Nephron progenitor cell (in vitro differentiated cells): ENCODE measurements at regions not wholly inside any gene's neighbourhood (a gene's known extent, or its start where the extent isn't known, plus 50 kb on each side); places are given as distances from the start of the nearest gene placed in this dataset.

Experiments
- DNase-seq: peaks from one replicate; pipeline ENCODE4 v3.0.0; 2021
- H3K27ac Mint-ChIP-seq: 2 replicates; pipeline ENCODE4 v1.8.0; 2021; ENCODE audit warnings: mild to moderate bottlenecking, moderate library complexity, mixed read lengths
- H3K27me3 Mint-ChIP-seq: 2 replicates; pipeline ENCODE4 v1.8.0; 2021; ENCODE audit warnings: mild to moderate bottlenecking, low read depth, mixed read lengths; ENCODE audit not compliant: poor library complexity
- H3K36me3 Mint-ChIP-seq: 2 replicates; pipeline ENCODE4 v1.8.0; 2021; ENCODE audit warnings: low read depth, mixed read lengths
- H3K4me1 Mint-ChIP-seq: 2 replicates; pipeline ENCODE4 v1.8.0; 2021; ENCODE audit warnings: mixed read lengths
- H3K4me3 Mint-ChIP-seq: 2 replicates; pipeline ENCODE4 v1.8.0; 2021; ENCODE audit warnings: mild to moderate bottlenecking, moderate library complexity, mixed read lengths
- H3K9me3 Mint-ChIP-seq: 2 replicates; pipeline ENCODE4 v1.8.0; 2021; ENCODE audit warnings: mild to moderate bottlenecking, moderate library complexity, mixed read lengths
- CTCF ChIP-seq: fragments of 200-600 bp; sonication (generic); IDR thresholded peaks from 2 replicates; pipeline ENCODE4 v1.5.0; 2021; ENCODE audit warnings: antibody characterized with exemption

- Mint-ChIP-seq H3K4me3 (no peak overlapping the region), H3K27me3 (peaks cover 15% of the 10 kb centered on the region), H3K9me3 (peaks cover 51% of the 10 kb centered on the region), H3K27ac (no peak overlapping the region), H3K36me3 (no peaks in the 10 kb centered on the region), H3K4me1 (no peaks in the 10 kb centered on the region)
- TF ChIP-seq CTCF = peak; percentile 51
- DNase-seq = no peak
Measured at GRCh38 chr1:222171005-222171404, 376.9 kb downstream of the HHIPL2 start.

- no peak for DNase-seq
- H3K27me3 Mint-ChIP-seq = peaks cover 13% of the 10 kb centered on the region
- TF ChIP-seq CTCF = no peak
- no peak overlapping the region for H3K27ac Mint-ChIP-seq
- H3K9me3 Mint-ChIP-seq = peaks cover 37% of the 10 kb centered on the region
- no peaks in the 10 kb centered on the region for H3K36me3 Mint-ChIP-seq
- no peaks in the 10 kb centered on the region for H3K4me1 Mint-ChIP-seq
- H3K4me3 Mint-ChIP-seq = no peak overlapping the region
Measured at GRCh38 chr1:222168621-222169020, 379.3 kb downstream of the HHIPL2 start.

- Mint-ChIP-seq H3K4me1 (no peaks in the 10 kb centered on the region), H3K27me3 (peaks cover 12% of the 10 kb centered on the region), H3K4me3 (no peak overlapping the region), H3K36me3 (no peaks in the 10 kb centered on the region), H3K9me3 (peaks cover 33% of the 10 kb centered on the region), H3K27ac (no peak overlapping the region)
- no peak for TF ChIP-seq CTCF
- no peak for DNase-seq
Measured at GRCh38 chr1:222167896-222168295, 380.0 kb downstream of the HHIPL2 start.

GRCh38 chr1:222167111-222167510, 380.8 kb downstream of the HHIPL2 start:
- peaks cover 25% of the 10 kb centered on the region for H3K9me3 Mint-ChIP-seq
- TF ChIP-seq CTCF = peak; percentile 55
- H3K4me1 Mint-ChIP-seq = no peaks in the 10 kb centered on the region
- H3K27ac Mint-ChIP-seq = no peak overlapping the region
- H3K36me3 Mint-ChIP-seq = no peaks in the 10 kb centered on the region
- H3K27me3 Mint-ChIP-seq = peaks cover 8% of the 10 kb centered on the region
- H3K4me3 Mint-ChIP-seq = no peak overlapping the region
- peak; percentile 51 for DNase-seq

GRCh38 chr1:222165629-222166028, 382.3 kb downstream of the HHIPL2 start:
- peaks cover 12% of the 10 kb centered on the region for H3K9me3 Mint-ChIP-seq
- no peak for TF ChIP-seq CTCF
- no peak for DNase-seq
- H3K4me3 Mint-ChIP-seq = no peak overlapping the region
- H3K27me3 Mint-ChIP-seq = peaks cover 8% of the 10 kb centered on the region
- no peaks in the 10 kb centered on the region for H3K4me1 Mint-ChIP-seq
- H3K27ac Mint-ChIP-seq = no peak overlapping the region
- H3K36me3 Mint-ChIP-seq = no peaks in the 10 kb centered on the region

GRCh38 chr1:222163895-222164294, 384.0 kb downstream of the HHIPL2 start:
- no peak for DNase-seq
- H3K27ac Mint-ChIP-seq = no peak overlapping the region
- no peaks in the 10 kb centered on the region for H3K9me3 Mint-ChIP-seq
- H3K36me3 Mint-ChIP-seq = no peaks in the 10 kb centered on the region
- H3K4me1 Mint-ChIP-seq = no peaks in the 10 kb centered on the region
- no peak overlapping the region for H3K4me3 Mint-ChIP-seq
- H3K27me3 Mint-ChIP-seq = peaks cover 11% of the 10 kb centered on the region
- TF ChIP-seq CTCF = no peak
